Renal cortical epithelial cell (primary cell): ENCODE measurements at regions not wholly inside any gene's neighbourhood (a gene's known extent, or its start where the extent isn't known, plus 50 kb on each side); places are given as distances from the start of the nearest gene placed in this dataset.
"Not testable (repeated sequence)": the region's sequence is repeated elsewhere in the genome, so short reads cannot be mapped to it uniquely, and the experiment has no call there.

ENCODE experiments used
- DNase-seq: peaks from one replicate; pipeline ENCODE4 v3.0.0-alpha.2; 2011; ENCODE audit warnings: low read depth

DNA sequence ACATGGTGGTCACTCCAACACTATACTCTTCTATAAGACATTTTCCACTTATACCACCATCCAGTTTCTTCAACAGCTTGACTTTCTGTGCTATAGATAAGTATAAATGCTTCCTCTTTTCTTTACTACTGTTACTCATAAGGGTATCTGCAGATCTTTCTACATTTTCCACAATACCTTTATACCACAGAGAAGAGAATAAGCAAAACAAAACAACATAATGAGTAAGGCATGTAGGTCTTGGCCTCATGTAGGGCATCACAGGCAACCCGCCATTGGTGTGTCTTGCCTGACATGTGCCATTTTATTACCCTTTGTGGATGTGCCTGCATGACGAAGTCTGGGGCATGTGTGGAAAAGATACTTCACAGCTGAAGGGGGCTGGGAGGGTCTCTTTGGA is 265.3 kb upstream of the STARD13 start:
- no peak for DNase-seq

DNA sequence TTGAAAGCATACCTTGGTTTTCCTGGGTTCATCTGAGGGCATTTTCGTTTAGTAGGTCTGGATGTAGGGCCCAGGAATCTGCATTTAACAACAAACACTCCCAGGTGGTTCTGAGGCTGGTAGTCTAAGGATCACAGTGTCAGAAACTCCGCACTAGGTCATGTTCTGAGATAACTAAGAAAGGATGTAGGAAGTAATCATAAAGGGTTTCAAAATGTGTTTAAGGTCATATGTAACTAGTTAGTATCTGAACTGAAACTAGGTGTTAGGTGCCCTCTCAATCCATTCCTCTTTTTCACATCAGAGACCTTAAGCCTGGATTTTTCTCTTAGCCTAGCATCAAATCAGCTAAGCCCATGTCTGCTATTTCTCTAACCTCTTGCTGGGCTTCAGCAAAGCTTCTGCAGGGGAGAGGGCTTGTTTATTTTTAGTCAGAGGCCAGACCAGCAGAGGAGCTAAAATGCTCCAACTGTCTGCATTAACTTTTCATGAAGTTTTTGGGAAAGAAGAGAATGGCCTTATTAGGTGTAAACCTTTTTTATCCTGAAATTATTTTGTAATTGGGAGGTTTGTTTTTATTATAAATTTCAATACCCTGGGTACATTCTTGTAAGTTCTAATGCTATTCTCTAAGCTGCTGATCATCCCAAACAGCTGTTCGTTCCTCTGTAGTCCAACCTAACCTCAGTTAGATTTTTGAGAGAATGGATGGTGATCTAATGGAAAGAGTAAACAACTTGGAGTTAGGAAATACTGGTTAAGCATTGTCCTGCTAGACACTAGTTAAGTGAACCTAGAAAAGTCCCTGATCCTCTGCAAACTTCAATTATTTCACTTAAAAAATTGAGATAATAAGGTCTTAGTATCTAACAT is 262.8 kb upstream of the RFC3 start:
- no peak for DNase-seq

DNA sequence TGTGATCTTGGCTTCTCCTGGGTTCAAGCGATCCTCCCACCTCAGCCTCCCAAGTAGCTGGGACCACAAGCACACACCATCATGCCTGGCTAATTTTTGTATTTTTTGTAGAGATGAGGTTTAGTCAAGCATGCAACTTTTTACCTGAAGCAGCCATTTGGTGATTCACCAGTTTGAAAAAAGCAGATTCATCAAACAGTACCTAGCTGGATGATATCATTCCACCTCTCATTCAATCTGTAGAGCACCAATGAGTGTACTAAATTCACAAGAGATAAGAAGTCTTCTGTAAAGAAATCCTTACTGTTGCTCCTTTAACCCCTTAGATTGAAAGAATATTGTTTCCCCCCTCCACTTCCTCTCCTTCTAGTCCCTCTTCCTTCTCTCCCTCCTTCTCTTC is 261.1 kb upstream of the RFC3 start:
- DNase-seq = peak; percentile 35

DNA sequence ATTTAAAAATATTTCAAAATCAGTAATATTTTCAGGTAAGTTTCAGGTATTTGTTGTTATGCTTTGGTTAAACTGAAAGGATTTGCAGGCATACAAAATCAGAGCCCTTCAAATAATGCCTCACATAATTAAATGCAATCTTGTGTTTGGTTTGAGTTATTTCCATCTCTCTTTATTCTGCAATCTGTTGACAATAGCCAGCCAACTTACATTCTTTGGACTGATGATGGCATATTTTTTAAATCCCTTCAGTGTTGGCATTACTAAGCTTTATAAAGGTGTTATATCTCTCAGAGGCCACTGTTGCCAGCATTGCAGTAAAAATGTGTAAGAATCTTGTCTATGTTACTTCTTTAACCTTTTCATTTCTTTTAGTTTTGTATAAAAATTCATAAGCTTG is 257.2 kb upstream of the RFC3 start:
- DNase-seq = no peak

DNA sequence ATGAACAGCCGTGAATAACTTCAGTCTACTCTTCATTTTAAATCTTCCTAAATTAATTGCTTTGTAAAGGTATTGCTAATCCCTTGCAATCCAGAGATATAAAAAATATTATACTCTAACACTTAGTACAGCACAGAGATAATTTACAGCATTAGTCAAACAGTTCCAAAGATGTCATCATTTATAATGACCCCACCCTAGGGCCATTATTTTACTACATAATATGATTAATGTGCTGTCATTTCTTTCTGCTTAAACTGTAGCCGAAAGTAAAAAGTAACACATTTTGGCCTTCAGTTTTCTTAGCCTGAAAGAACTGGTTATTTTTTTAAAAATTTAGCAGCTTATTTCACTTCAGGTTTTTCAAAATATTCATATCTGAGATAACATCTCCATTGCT is 256.3 kb upstream of the RFC3 start:
- no peak for DNase-seq

DNA sequence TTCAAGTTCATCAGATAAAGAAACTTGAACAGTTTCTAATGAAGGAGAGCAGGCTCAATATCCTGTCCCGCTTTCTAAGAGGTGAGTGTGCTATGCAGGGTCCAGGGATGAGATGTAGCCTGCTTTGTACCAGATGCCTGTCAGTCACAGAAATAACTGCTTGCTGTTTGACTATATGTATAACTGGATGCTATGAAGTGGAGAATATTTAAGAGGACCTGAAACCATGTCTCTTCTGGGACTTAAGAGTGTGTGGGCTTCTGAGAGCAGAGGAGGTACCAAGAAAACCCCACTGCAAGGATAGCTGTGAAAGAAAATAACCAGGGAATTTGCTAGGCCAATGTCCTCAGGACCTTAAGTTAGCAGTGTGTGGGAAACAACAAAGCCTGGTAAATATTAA is 246.3 kb upstream of the RFC3 start:
- no peak for DNase-seq

DNA sequence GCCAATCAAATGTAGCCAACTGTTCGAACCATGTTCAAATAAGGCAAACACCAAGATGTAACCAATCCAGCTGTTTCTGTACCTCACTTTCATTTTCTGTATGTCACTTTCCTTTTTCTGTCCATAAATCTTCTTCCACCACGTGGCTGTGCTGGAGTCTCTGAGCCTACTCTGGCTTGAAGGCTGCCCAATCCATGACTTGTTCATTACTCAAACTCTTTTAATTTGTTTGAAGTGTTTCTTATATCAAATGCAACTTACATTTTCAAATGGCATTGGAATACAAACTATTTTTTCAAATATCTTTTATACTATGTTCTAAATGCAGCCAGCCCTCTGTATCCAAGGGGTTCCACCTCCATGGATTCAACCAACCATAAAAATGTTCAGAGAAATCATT is 245.6 kb upstream of the RFC3 start:
- not testable (repeated sequence) for DNase-seq

DNA sequence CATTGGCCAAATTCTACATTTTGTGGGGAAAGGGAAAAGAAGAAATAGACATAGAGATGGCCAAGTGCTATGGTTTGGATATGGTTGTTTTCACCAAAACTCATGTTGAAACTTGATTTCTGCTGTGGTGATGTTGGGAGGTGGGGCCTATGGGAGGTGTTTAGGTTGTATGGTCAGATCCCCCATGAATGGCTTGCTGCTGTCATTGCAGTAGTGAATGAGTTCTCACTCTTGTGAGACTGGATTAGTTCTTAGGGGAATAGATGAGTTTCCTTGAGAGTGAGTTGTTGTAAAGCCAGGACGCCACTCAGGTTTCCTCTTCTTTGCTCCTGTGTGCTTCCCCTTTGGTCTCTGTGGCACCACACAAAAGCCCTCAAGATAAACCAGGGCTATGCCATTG is 242.6 kb upstream of the RFC3 start:
- no peak for DNase-seq

DNA sequence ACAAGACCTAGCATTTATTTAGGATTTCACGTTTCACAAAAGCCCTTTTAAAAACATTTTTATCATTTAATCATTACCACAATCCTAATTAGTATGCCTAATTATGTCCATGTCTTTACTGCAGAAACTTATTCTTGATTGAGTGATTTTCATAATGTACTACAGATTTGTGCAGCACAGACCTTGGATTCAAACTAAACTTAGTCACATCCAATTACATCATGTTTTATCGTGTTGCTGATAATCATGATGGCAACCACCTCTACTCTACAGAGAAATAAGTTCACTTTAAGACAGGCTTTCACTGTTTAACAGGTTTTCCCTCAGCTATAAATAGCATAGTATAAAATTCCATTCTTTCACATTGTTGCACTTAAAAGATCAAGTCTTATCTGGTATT is 240.9 kb upstream of the RFC3 start:
- peak; percentile 6 for DNase-seq

DNA sequence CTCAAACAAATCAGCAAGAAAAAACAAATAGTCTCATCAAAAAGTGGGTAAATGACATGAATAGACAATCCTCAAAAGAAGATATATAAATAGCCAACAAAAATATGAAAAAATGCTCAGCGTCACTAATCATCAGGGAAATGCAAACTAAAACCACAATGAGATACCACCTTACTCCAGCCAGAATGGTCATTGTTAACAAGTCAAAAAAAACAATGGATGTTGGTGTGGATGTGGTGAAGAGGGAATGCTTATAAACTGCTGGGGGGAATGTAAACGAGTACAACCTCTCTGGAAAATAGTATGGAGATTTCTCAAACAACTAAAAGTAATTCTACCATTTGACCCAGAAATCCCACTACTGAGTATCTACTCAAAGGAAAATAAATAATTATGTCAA is 239.2 kb upstream of the RFC3 start:
- DNase-seq = peak; percentile 25

DNA sequence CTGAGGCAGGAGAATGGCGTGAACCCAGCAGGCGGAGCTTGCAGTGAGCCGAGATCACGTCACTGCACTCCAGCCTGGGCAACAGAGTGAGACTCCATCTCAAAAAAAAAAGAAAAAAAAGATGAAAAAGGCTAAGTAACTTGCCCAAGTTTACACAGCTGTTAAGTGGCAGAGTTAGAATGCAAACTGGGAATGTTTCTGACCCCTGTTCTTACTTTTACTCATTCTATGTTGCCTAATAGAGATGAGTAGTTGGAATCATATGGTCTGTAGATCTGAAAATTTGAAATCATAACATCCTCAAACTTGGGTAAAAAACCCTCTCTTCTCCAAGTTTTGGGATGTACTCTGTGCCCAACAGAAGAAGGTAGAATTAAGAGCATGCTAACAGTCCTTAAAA is 235.8 kb upstream of the RFC3 start:
- DNase-seq = no peak

DNA sequence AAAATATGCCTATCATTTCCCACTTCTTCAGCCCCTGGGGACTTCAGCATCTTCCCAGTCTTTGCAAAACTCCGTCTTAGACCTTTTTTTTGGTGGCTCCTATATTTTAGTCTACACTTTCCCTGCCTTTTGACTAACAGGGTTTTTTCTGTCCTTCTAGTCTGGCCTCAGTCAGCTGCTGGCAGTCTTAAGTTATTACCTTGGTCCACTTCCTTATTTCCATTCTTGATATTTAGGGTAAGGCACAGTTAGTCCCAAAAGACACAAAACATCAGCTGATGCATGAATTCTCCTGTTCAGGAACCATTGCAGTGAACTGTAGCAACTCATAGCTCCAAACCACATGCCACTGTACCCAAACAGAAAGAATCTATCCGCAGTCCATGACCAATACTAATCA is 234.6 kb upstream of the RFC3 start:
- DNase-seq = no peak

DNA sequence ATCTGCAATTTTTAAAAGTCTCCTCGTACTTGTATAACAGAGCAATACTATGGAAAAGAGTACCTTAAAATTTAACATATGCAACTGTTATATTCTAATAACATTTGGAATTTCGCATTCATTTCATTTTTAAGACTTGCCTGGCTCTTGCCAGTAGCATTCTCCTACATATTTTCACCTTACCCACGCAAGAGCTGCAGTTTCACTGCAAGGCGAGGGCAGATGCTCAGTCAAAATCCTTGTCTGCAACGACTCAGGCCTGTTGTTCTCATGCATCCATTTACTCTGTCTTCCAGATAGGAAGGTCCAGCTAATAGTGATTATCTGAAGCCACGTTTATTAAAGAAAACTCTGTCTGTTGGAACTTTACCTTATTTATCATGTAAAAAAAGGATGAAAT is 227.0 kb upstream of the RFC3 start:
- DNase-seq = no peak

DNA sequence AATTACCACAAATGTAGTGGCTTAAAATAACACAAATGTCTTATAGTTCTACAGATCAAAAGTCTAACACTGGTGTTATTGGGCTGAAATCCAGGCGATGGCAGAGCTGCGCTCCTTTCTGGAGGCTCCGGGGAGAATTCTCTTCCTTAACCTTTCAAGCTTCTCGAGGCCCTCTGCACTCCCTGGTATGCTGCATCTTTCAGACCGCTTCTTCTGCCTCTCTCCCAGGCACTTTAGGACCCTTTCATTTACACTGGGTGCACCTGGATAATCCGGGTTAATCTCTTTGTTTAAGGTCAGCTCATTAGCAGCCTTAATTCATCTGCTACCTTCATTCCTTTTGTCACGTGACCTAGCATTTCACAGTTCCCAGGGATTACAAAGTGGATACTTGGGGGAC is 211.3 kb upstream of the RFC3 start:
- peak; percentile 14 for DNase-seq

DNA sequence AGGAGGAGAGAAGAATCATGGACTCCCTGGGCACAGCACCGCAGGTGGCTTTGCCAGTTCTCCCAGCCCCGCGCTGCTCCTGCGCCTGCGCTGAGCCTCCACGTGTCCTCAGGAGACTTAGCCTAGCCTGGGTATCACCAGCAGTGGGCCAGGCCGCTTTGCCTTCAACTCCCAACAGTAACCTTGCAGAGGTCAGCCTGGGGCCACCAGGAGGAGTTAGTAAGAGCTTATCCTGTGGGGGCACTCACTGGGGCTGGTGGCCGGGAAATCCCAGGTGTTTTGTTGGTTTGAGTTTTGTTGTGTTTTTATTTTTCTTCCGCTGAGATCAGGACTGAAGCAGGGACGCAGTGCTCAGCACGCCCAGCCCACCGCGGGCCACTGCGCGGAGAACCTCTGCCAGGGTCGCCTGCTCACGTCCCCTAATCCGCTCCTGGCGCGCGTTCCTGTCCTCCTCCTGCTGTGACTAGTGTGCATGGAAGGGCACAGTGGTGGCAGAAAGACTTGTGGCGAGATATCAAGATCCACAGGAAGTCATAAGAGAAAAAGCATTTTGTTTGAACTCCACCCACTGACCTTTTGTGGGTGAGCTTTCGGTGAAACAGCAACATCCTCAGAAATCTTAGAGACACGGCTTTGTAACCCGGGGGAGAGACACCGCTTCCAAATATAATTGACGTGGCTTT is 207.4 kb upstream of the RFC3 start:
- DNase-seq = peak; percentile 53

DNA sequence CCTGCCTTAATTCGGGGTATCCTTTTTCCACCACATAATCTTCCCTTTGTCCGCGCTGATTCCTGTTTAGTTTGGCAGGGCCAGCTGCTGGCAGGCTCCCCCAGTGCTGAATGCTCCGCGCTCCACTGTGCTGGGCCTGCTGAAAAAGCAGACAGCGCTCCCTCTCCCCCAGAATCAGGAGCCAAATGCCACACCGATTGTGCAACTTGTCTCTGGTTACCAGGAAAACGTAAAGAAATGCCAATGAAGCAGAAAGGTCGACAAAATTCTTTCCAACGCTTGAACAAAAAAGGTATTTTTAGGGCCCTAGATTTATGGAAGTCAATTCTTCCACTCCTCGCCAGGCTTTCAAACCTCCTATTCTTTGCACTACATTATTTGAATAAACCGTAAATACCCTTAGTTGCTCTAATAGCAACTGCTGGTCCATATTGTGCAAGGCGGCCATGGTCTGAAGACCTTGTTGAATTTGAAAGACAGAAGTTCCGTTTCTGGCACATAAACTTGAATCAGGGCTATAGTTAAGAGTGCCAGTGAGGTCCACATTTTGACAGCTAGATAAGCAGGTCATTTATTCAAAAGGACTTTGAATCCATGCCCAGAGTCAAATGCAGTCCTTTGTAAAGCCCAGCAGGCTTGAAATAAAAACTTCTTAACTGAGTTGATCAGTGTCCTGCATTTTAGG is 206.7 kb upstream of the RFC3 start:
- DNase-seq = peak; percentile 84

DNA sequence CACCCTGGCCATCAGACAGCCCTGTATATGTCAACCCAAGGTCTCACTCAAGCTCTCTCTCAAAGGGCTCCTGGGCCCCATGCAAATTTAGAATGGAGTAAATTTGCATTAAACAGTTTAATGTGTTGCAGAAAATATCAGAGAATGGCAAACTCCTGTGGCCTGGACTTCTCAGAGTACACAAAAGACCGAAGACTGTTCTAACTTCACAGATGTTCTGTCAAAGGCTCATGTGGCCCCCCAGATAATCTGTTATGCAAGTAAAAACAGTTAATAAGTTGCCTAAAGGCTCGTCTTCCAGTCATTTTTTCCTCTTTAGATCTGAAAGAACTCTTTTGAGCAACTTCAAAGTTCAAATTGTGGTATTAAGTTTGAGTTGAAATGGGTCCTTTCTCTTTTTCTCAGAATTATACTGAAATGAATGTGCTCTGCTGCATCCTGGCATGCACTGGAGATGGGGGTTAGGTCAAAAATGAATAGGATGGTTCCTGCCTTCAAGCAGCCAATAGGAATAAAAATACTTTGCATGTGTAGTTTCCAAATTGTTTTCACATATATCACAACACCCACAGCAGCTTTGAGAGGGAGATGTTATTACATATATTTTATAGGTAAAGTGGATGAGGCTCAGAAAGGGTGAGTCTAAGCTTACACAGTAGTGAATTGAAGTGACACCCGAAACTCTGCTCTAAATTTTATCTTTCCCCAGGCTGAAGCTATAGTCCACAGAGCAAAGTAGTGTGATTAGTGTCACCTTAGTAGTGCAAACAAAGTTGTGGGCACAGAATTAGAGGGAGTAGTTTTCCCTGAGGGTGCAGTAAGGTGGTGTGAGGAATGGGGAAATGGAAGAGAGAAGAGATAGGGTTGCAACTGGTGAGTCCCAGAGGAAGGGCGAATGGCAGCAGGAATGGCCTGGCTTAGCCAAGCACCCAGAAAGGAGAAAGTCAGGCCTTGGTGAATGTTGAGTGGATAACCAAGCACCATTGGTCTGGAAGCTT is 205.0 kb upstream of the RFC3 start:
- no peak for DNase-seq

DNA sequence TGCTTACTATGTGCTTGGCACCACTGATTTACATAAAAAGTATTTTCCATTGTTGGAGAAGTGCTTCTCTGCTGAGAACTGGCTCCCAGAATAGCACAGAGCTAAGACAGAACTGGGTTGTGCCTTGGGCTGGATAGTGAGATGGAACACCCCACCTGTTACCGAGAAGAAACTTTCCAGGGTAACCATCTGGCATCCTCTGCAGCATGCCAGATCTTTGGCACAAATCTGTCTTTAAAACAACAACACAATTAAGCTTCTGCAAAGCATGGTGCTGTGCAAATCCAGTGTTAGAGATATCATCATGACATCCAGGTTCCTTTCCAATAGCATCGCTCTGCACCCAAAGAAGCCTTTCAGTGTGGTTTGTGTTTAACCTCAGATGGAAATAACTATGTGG is 202.5 kb upstream of the RFC3 start:
- DNase-seq = no peak

DNA sequence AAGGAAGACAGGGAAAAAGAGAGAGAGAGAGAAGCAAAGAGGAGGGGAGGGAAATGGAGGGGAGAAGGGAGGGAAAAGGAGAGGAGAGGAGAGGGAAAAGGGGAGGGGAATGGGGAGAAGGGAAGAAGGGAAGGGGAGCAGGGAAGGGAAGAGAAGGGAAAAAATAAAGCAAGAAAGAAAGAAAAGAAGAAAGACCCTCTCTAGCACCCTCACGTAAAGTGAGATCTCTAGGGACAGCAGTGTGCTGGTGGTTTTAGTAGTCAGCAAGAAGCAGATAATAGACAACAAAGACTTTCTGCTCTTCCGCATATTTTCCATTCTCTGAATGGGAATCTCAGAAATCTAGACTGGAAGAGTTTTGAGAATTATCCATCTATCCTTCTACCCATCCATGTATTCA is 201.8 kb upstream of the RFC3 start:
- no peak for DNase-seq

DNA sequence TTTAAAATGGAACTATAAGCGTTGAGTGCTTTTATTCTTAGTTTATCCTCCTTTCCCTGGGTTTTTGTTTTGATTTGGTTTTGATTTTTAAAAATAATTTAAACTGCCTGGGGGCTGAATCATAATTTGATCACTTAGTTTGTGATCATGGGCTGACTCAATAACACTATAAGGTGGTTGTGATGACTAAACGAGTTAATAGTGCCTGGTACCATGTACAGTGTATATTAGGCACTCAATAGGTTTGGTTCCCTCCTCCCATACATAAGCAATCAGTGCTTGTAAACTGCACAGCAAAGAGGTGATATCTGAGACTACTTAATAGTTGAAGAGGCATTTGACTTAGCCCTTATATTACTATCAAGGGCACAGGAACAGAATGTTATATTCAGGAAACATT is 200.9 kb upstream of the RFC3 start:
- DNase-seq = no peak

DNA sequence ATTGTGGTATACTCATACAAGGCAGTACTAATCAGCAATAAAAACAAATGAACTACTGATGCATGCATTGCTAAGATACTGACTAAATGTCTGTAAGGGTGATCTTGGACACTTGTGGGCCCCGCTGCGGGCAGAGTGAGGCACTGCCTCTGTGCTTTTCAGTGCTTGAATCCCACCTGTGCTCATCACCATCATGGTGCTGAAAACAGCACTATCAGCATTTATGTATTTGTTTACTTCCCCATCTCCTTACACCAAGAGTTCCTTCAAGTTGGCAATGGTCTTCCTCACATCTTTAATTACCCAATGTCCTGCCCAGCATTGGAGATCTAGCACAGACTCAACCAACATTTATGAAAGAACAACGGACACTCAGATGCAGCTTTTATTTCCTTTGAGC is 193.7 kb upstream of the RFC3 start:
- no peak for DNase-seq

DNA sequence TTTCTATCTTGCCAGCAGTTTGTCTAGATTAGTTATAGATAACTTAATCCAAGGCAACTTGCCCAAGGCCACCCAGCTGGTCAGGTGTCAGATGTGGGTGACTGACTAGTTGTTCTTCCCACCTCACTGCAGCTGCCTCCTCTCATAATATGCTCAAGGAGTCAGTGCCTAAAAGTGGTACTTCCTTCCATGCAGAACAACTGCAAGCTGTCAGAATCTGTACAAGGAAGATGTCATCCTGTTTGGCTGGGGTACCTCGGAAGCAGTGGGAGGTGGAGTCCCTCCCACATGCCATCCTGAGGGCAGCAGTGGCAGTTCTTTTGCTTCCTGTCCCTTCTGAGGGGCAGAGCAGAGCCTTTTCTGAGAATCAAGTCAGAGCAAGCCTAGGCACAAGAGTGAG is 193.2 kb upstream of the RFC3 start:
- DNase-seq = no peak
